Endodermal cell (in vitro differentiated cells): ENCODE measurements at regions not wholly inside any gene's neighbourhood (a gene's known extent, or its start where the extent isn't known, plus 50 kb on each side); places are given as distances from the start of the nearest gene placed in this dataset.

Source experiments
- DNase-seq: peaks from one replicate; pipeline ENCODE4 v3.0.0-alpha.2; 2017
- H3K27ac ChIP-seq: 2 replicates; pipeline ENCODE4 v1.5.1; 2013; ENCODE audit warnings: mild to moderate bottlenecking, low read depth, low read length, moderate library complexity
- H3K27me3 ChIP-seq: 2 replicates; pipeline ENCODE4 v1.6.1; 2013; ENCODE audit warnings: mild to moderate bottlenecking, low read length, moderate library complexity; ENCODE audit not compliant: insufficient read depth, control insufficient read depth, poor library complexity, severe bottlenecking
- H3K36me3 ChIP-seq: 2 replicates; pipeline ENCODE4 v1.7.0; 2013; ENCODE audit warnings: mild to moderate bottlenecking, low read length, moderate library complexity; ENCODE audit not compliant: control insufficient read depth, insufficient read depth
- H3K4me1 ChIP-seq: one replicate; pipeline ENCODE4 v1.7.0; 2013; ENCODE audit warnings: low read length; ENCODE audit not compliant: control insufficient read depth, insufficient read depth
- H3K4me3 ChIP-seq: 2 replicates; pipeline ENCODE4 v1.5.1; 2013; ENCODE audit warnings: mild to moderate bottlenecking, low read length, moderate library complexity
- H3K9ac ChIP-seq: 2 replicates; pipeline ENCODE4 v1.6.1; 2013; ENCODE audit warnings: mild to moderate bottlenecking, low read length, moderate library complexity; ENCODE audit not compliant: poor library complexity, severe bottlenecking; ENCODE audit errors: extremely low read depth
- H3K9me3 ChIP-seq: 2 replicates; pipeline ENCODE4 v1.6.1; 2013; ENCODE audit warnings: mild to moderate bottlenecking, low read length, moderate library complexity; ENCODE audit not compliant: control insufficient read depth
- H3K27ac Mint-ChIP-seq: 2 replicates; pipeline ENCODE4 v1.8.0; 2020; ENCODE audit warnings: mixed read lengths
- H3K27me3 Mint-ChIP-seq: 2 replicates; pipeline ENCODE4 v1.8.0; 2021; ENCODE audit warnings: mild to moderate bottlenecking, mixed read lengths; ENCODE audit not compliant: insufficient read depth
- H3K36me3 Mint-ChIP-seq: 2 replicates; pipeline ENCODE4 v1.8.0; 2020; ENCODE audit warnings: low read depth, mixed read lengths
- H3K4me1 Mint-ChIP-seq: 2 replicates; pipeline ENCODE4 v1.8.0; 2020; ENCODE audit warnings: mixed read lengths
- H3K4me3 Mint-ChIP-seq: 2 replicates; pipeline ENCODE4 v1.8.0; 2020; ENCODE audit warnings: mild to moderate bottlenecking, moderate library complexity, mixed read lengths
- H3K9me3 Mint-ChIP-seq: 2 replicates; pipeline ENCODE4 v1.8.0; 2020; ENCODE audit warnings: mild to moderate bottlenecking, mixed read lengths
- CTCF ChIP-seq: fragments of 200-600 bp; sonication (generic); conservative IDR thresholded peaks from 2 replicates; pipeline ENCODE4 v1.5.0; 2021; ENCODE audit warnings: antibody characterized with exemption, mild to moderate bottlenecking
- WGBS, 2 experiments: methylation state at CpG; one replicate each; pipeline versions ENCODE4 v1.1.5 to v1.1.7; 2013; ENCODE audit warnings: missing lambda C conversion rate in 2 of 2, mixed read lengths in 1 of 2; ENCODE audit not compliant: insufficient coverage in 1 of 2, insufficient read length in 1 of 2; 5-methylcytosine and 5-hydroxymethylcytosine counted together

- Mint-ChIP-seq H3K4me1 (peaks cover 10% of the 10 kb centered on the region), H3K27ac (no peak overlapping the region), H3K27me3 (peaks cover 64% of the 10 kb centered on the region), H3K36me3 (no peaks in the 10 kb centered on the region), H3K9me3 (no peaks in the 10 kb centered on the region), H3K4me3 (no peak overlapping the region)
- no peaks in the 10 kb centered on the region for H3K9me3 ChIP-seq
- no peak overlapping the region for H3K4me3 ChIP-seq
- TF ChIP-seq CTCF: no peak
- H3K27me3 ChIP-seq: peaks cover 9% of the 10 kb centered on the region
- 83 to 90% methylated on average over 1 to 3 of the region's 3 CpGs for WGBS, 2 experiments
- no peak for DNase-seq
- H3K27ac ChIP-seq: no peak overlapping the region
- no peaks in the 10 kb centered on the region for H3K4me1 ChIP-seq
- no peak overlapping the region for H3K9ac ChIP-seq
- no peaks in the 10 kb centered on the region for H3K36me3 ChIP-seq
Observed at GRCh38 chr7:25870574-25870973, 281.4 kb upstream of the NFE2L3 start.

GRCh38 chr7:25876092-25876491 is 275.9 kb upstream of the NFE2L3 start:
- H3K27me3 Mint-ChIP-seq: peaks cover 36% of the 10 kb centered on the region

GRCh38 chr7:25877802-25878789 is 273.9 kb upstream of the NFE2L3 start:
- Mint-ChIP-seq H3K36me3 (no peaks in the 10 kb centered on the region), H3K4me3 (no peak overlapping the region), H3K9me3 (peaks cover 4% of the 10 kb centered on the region), H3K4me1 (peaks cover 8% of the 10 kb centered on the region), H3K27me3 (peaks cover 24% of the 10 kb centered on the region), H3K27ac (no peak overlapping the region)
- WGBS, 2 experiments: 93 to 95% methylated on average over 6 to 9 of the region's 9 CpGs
- Histone ChIP-seq H3K36me3 (no peaks in the 10 kb centered on the region), H3K27ac (no peak overlapping the region), H3K9me3 (peaks cover 5% of the 10 kb centered on the region), H3K4me1 (no peaks in the 10 kb centered on the region), H3K9ac (no peak overlapping the region), H3K4me3 (no peak overlapping the region), H3K27me3 (peaks cover 8% of the 10 kb centered on the region)
- peak; percentile 29 for DNase-seq
- no peak for TF ChIP-seq CTCF

More at GRCh38 chr7:25876092-25876491, 275.9 kb upstream of the NFE2L3 start:
- Histone ChIP-seq H3K4me1 (no peaks in the 10 kb centered on the region), H3K36me3 (no peaks in the 10 kb centered on the region), H3K9me3 (peaks cover 5% of the 10 kb centered on the region), H3K27ac (no peak overlapping the region), H3K4me3 (no peak overlapping the region), H3K27me3 (peaks cover 8% of the 10 kb centered on the region), H3K9ac (no peak overlapping the region)
- H3K27ac Mint-ChIP-seq: no peak overlapping the region
- 94 to 100% methylated on average over 1 to 3 of the region's 3 CpGs for WGBS, 2 experiments
- peaks cover 8% of the 10 kb centered on the region for H3K4me1 Mint-ChIP-seq
- peaks cover 4% of the 10 kb centered on the region for H3K9me3 Mint-ChIP-seq
- H3K36me3 Mint-ChIP-seq: no peaks in the 10 kb centered on the region
- H3K4me3 Mint-ChIP-seq: no peak overlapping the region
- DNase-seq: no peak
- no peak for TF ChIP-seq CTCF
